Caco-2 (cell line): ENCODE measurements at regions not wholly inside any gene's neighbourhood (a gene's known extent, or its start where the extent isn't known, plus 50 kb on each side); places are given as distances from the start of the nearest gene placed in this dataset.

Experiments
- BruUV-seq: library from RNA; stranded (reverse); fragments of 400-500 nt; replicated peaks from 2 replicates; lab custom pipeline; 2021; lab: Mats Ljungman, UMichigan
- CTCF ChIA-PET: fragments of 300-600 bp; sonication (Branson Sonifier 250); formaldehyde crosslinking; loops from one replicate; lab custom pipeline; 2022; ENCODE audit warnings: antibody characterized with exemption; lab: Charles Lee
- POLR2A ChIA-PET: fragments of 300-600 bp; sonication (Branson Sonifier 250); formaldehyde crosslinking; loops from one replicate; lab custom pipeline; 2022; ENCODE audit warnings: antibody characterized with exemption; lab: Charles Lee
- DNase-seq, 2 experiments: peaks; one replicate each; pipeline versions ENCODE4 v3.0.0 to v3.0.0-alpha.2; 2020 to 2022
- H3K27me3 ChIP-seq: replicated peaks from 2 replicates; pipeline ENCODE4 v1.6.0; 2011; ENCODE audit warnings: low read length; ENCODE audit not compliant: control insufficient read depth, insufficient read depth
- H3K36me3 ChIP-seq: 2 replicates; pipeline ENCODE4 v1.5.1; 2011; ENCODE audit warnings: low read length; ENCODE audit not compliant: control insufficient read depth, insufficient read depth
- H3K4me1 ChIP-seq: fragments of 250-450 bp; sonication (Bioruptor Pico); 2 replicates; pipeline ENCODE4 v1.5.1; 2020; ENCODE audit warnings: mild to moderate bottlenecking
- H3K4me3 ChIP-seq: 2 replicates; pipeline ENCODE4 v1.5.1; 2011; ENCODE audit warnings: low read depth, mild to moderate bottlenecking, control low read depth, low read length
- H3K9me3 ChIP-seq: fragments of 250-450 bp; sonication (Bioruptor Pico); 2 replicates; pipeline ENCODE4 v1.5.1; 2020; ENCODE audit warnings: mild to moderate bottlenecking, moderate library complexity
- H3K27ac Mint-ChIP-seq: one replicate; pipeline ENCODE4 v1.8.0; 2022; ENCODE audit warnings: mixed read lengths; ENCODE audit not compliant: unreplicated experiment
- H3K27me3 Mint-ChIP-seq: one replicate; pipeline ENCODE4 v1.8.0; 2022; ENCODE audit warnings: mixed read lengths; ENCODE audit not compliant: insufficient read depth, unreplicated experiment
- H3K36me3 Mint-ChIP-seq: one replicate; pipeline ENCODE4 v1.8.0; 2022; ENCODE audit warnings: mild to moderate bottlenecking, mixed read lengths; ENCODE audit not compliant: insufficient read depth, unreplicated experiment
- H3K4me1 Mint-ChIP-seq: one replicate; pipeline ENCODE4 v1.8.0; 2022; ENCODE audit warnings: low read depth, mixed read lengths; ENCODE audit not compliant: unreplicated experiment
- H3K4me3 Mint-ChIP-seq: one replicate; pipeline ENCODE4 v1.8.0; 2022; ENCODE audit warnings: mild to moderate bottlenecking, moderate library complexity, mixed read lengths; ENCODE audit not compliant: unreplicated experiment
- H3K9me3 Mint-ChIP-seq: one replicate; pipeline ENCODE4 v1.8.0; 2022; ENCODE audit warnings: mixed read lengths; ENCODE audit not compliant: unreplicated experiment
- intact Hi-C: fragments of 100-400 bp; cut with micrococcal nuclease; formaldehyde crosslinking; loops from one replicate; pipeline ENCODE4 v1.10.0; 2022; ENCODE audit not compliant: unreplicated experiment
- TF ChIP-seq, protein P1 (sequence below), 2 experiments: fragments of 200-600 bp in 1 of 2; IDR thresholded peaks; 1 replicate in 1 of 2; 2 replicates in 1 of 2; pipeline versions ENCODE4 v1.5.1 to v1.8.0; 2011 to 2022; ENCODE audit warnings: antibody characterized with exemption in 1 of 2, control low read depth in 1 of 2, inconsistent platforms in 1 of 2, low read depth in 1 of 2, low read length in 1 of 2, mild to moderate bottlenecking in 1 of 2, moderate library complexity in 1 of 2; ENCODE audit not compliant: insufficient read depth in 1 of 2, severe bottlenecking in 1 of 2, unreplicated experiment in 1 of 2

DNA sequence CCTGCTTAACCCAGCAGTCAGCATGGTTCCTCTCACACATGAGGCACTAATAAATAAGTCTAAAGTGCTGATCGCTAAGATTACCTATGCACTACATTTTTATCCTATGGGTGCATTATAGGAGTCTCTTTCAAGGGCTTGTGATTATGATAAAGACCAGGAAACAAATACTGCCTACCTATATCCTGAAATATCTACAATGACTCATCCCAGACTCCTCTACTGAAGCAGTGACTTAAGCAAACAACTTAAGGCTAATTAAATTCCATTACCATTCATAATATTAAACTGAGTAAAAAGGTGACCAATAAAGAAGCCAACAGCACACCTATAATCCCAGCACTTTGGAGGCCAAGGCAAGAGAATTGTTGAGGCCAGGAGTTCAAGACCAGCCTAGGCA lies 338.4 kb downstream of the DNAH5 start:
- BruUV-seq = no TSS peak
- no peaks in the 10 kb centered on the region for H3K36me3 ChIP-seq
- Mint-ChIP-seq H3K4me3 (no peak overlapping the region), H3K36me3 (no peaks in the 10 kb centered on the region), H3K27ac (no peak overlapping the region), H3K27me3 (no peaks in the 10 kb centered on the region), H3K9me3 (no peaks in the 10 kb centered on the region), H3K4me1 (no peaks in the 10 kb centered on the region)
- DNase-seq = no peak
- no peak overlapping the region for H3K4me3 ChIP-seq
- peaks cover 10% of the 10 kb centered on the region; the same call in 1 of the 2 replicates for H3K4me1 ChIP-seq
- POLR2A ChIA-PET = no interaction called here
- no peaks in the 10 kb centered on the region for H3K27me3 ChIP-seq
- CTCF ChIA-PET = interaction anchor here (0.6 kb wide), 1 partner anchor 228 kb away, joined by 3 read pairs; no protein-coding TSS in a partner anchor
- no peaks in the 10 kb centered on the region for H3K9me3 ChIP-seq
- TF ChIP-seq, protein P1, sequence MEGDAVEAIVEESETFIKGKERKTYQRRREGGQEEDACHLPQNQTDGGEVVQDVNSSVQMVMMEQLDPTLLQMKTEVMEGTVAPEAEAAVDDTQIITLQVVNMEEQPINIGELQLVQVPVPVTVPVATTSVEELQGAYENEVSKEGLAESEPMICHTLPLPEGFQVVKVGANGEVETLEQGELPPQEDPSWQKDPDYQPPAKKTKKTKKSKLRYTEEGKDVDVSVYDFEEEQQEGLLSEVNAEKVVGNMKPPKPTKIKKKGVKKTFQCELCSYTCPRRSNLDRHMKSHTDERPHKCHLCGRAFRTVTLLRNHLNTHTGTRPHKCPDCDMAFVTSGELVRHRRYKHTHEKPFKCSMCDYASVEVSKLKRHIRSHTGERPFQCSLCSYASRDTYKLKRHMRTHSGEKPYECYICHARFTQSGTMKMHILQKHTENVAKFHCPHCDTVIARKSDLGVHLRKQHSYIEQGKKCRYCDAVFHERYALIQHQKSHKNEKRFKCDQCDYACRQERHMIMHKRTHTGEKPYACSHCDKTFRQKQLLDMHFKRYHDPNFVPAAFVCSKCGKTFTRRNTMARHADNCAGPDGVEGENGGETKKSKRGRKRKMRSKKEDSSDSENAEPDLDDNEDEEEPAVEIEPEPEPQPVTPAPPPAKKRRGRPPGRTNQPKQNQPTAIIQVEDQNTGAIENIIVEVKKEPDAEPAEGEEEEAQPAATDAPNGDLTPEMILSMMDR (IDR thresholded peaks at IDR 0.05; ENCODE audit: insufficient read depth in 1 of 2, low read depth in 1 of 2, low read length in 1 of 2, severe bottlenecking in 1 of 2, unreplicated experiment in 1 of 2) = no peak
- intact Hi-C loops = no loop called here

DNA sequence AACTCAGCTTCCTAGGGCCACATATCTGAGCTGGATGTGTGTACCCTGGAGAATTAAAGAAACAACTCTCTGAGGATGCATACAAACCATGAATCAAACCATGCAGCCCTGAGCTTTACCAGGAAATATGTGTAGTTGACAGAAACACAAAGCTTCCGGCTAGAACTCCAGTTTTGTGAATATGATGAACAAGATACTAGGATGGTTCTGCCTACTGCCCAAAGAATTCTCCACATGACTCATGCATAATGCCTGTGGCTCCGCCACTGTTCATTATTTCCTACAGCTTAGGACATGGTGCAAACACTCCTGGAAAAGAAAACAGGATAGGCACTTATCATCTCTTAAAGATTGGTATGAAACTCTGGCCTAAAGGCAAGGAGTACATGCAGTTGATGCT lies 343.4 kb downstream of the DNAH5 start:
- no peaks in the 10 kb centered on the region for H3K9me3 ChIP-seq
- intact Hi-C loops = no loop called here
- Mint-ChIP-seq H3K4me1 (no peaks in the 10 kb centered on the region), H3K4me3 (no peak overlapping the region), H3K27me3 (no peaks in the 10 kb centered on the region), H3K36me3 (no peaks in the 10 kb centered on the region), H3K9me3 (no peaks in the 10 kb centered on the region), H3K27ac (no peak overlapping the region)
- no peak overlapping the region for H3K4me3 ChIP-seq
- ChIA-PET POLR2A (no interaction called here), CTCF (interaction anchor here (0.8 kb wide), 1 partner anchor 59 kb away, joined by 3 read pairs; no protein-coding TSS in a partner anchor)
- no peak for DNase-seq
- TF ChIP-seq, protein P1 (IDR thresholded peaks at IDR 0.05; ENCODE audit: insufficient read depth in 1 of 2, low read depth in 1 of 2, low read length in 1 of 2, severe bottlenecking in 1 of 2, unreplicated experiment in 1 of 2) = no peak
- no TSS peak for BruUV-seq
- no peaks in the 10 kb centered on the region for H3K27me3 ChIP-seq
- no peaks in the 10 kb centered on the region for H3K36me3 ChIP-seq
- H3K4me1 ChIP-seq = peaks cover 8% of the 10 kb centered on the region; the same call in 1 of the 2 replicates

DNA sequence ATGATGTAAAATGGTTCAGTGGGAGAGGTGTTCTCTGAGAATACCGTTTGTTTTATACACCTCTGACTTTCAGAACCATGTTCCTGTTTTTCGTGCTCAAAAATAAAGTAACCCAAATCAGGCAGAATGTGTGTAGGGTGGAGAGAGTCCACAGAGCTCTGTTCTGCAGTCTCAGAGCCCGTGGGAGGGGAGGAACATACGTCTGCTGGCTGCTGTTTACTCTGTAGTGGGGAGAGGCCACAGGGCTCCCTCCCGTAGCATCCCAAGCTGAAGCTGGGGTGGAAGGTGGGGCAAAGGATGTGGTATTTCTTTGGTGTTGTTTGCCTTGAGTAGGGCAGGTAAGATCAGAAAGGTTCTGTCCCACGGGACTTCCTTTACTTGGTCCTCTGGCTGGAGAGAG lies 348.5 kb downstream of the DNAH5 start:
- CTCF ChIA-PET = interaction anchor here (0.5 kb wide), 1 partner anchor 95 kb away, joined by 3 read pairs; no protein-coding TSS in a partner anchor
- H3K36me3 Mint-ChIP-seq = no peaks in the 10 kb centered on the region
- TF ChIP-seq, protein P1 (IDR thresholded peaks at IDR 0.05; ENCODE audit: insufficient read depth in 1 of 2, low read depth in 1 of 2, low read length in 1 of 2, severe bottlenecking in 1 of 2, unreplicated experiment in 1 of 2) = no peak

More for the DNA sequence above, 348.5 kb downstream of the DNAH5 start:
- intact Hi-C loops = no loop called here
- H3K4me3 ChIP-seq = no peak overlapping the region
- POLR2A ChIA-PET = no interaction called here
- no peaks in the 10 kb centered on the region for H3K36me3 ChIP-seq
- no peak for DNase-seq
- no TSS peak for BruUV-seq
- H3K27me3 ChIP-seq = no peaks in the 10 kb centered on the region
- Mint-ChIP-seq H3K27me3 (no peaks in the 10 kb centered on the region), H3K9me3 (peaks cover 21% of the 10 kb centered on the region), H3K27ac (no peak overlapping the region), H3K4me3 (no peak overlapping the region), H3K4me1 (peaks cover 16% of the 10 kb centered on the region)
- no peaks in the 10 kb centered on the region for H3K9me3 ChIP-seq
- peaks cover under 1% of the 10 kb centered on the region; the same call in 1 of the 2 replicates for H3K4me1 ChIP-seq
